Erythroblast (primary cell): ENCODE measurements at regions not wholly inside any gene's neighbourhood (a gene's known extent, or its start where the extent isn't known, plus 50 kb on each side); places are given as distances from the start of the nearest gene placed in this dataset.

Experiments used
- GATA1 ChIP-seq: IDR thresholded peaks from 2 replicates; pipeline ENCODE4 v1.6.1; 2011; ENCODE audit warnings: low read depth, mild to moderate bottlenecking, control low read depth, low read length, moderate library complexity
- POLR2A ChIP-seq: IDR thresholded peaks from 2 replicates; pipeline ENCODE4 v1.6.1; 2011; ENCODE audit warnings: mild to moderate bottlenecking, low read length

DNA sequence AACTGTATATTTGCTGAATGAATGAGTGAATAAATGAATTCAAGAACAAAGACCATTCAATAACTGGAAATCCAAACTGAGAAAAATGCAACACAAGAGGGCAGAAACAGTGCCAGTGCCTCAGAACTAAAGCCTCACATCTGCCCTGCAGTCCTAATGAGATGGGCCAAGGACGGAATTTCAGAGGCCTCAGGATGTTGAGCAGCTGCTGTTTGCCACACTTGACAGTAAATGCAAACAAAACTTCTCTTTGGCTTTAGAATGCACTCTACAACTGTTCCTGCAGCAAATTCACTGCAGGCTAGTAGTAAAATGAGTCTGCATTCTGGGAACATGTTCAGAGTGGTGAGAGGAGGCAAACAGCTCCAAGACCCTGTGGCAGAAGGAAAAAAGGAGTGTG is 177.6 kb upstream of the LRFN2 start:
- TF ChIP-seq POLR2A: no peak
- TF ChIP-seq GATA1: no peak
